Choroid plexus epithelial cell (primary cell): ENCODE measurements at regions not wholly inside any gene's neighbourhood (a gene's known extent, or its start where the extent isn't known, plus 50 kb on each side); places are given as distances from the start of the nearest gene placed in this dataset.

Source experiments
- DNase-seq: peaks from one replicate; pipeline ENCODE4 v3.0.0-alpha.2; 2010; ENCODE audit warnings: low read depth
- H3K4me3 ChIP-seq: 2 replicates; pipeline ENCODE4 v1.5.1; 2011; ENCODE audit warnings: low read depth, mild to moderate bottlenecking, control low read depth, low read length, moderate library complexity
- CTCF ChIP-seq: conservative IDR thresholded peaks from 2 replicates; pipeline ENCODE4 v1.5.1; 2011; ENCODE audit warnings: low read depth, mild to moderate bottlenecking, control low read depth, inconsistent platforms, low read length, moderate library complexity

- H3K4me3 ChIP-seq: no peak overlapping the region
- DNase-seq: no peak
- no peak for TF ChIP-seq CTCF
Observed at GRCh38 chr15:85860394-85861161, 65.9 kb upstream of the KLHL25 start.

GRCh38 chr15:85865070-85865684 lies 70.5 kb upstream of the KLHL25 start:
- peak; percentile 74 for DNase-seq
- H3K4me3 ChIP-seq: no peak overlapping the region
- peak; percentile 93 for TF ChIP-seq CTCF

GRCh38 chr15:85867250-85867649 lies 72.5 kb upstream of the KLHL25 start:
- no peak for TF ChIP-seq CTCF
- DNase-seq: no peak
- no peak overlapping the region for H3K4me3 ChIP-seq

GRCh38 chr15:85869124-85869523 lies 74.4 kb upstream of the KLHL25 start:
- no peak for DNase-seq
- no peak overlapping the region for H3K4me3 ChIP-seq
- TF ChIP-seq CTCF: no peak

GRCh38 chr15:85870216-85871014 lies 75.7 kb upstream of the KLHL25 start:
- no peak for TF ChIP-seq CTCF

GRCh38 chr15:85871545-85871944 lies 76.8 kb upstream of the KLHL25 start:
- no peak for TF ChIP-seq CTCF
- DNase-seq: no peak
- no peak overlapping the region for H3K4me3 ChIP-seq

More at GRCh38 chr15:85870216-85871014, 75.7 kb upstream of the KLHL25 start:
- H3K4me3 ChIP-seq: no peak overlapping the region
- no peak for DNase-seq
